ENCODE measurements at regions not wholly inside any gene's neighbourhood (a gene's known extent, or its start where the extent isn't known, plus 50 kb on each side); places are given as distances from the start of the nearest gene placed in this dataset.

DNA sequence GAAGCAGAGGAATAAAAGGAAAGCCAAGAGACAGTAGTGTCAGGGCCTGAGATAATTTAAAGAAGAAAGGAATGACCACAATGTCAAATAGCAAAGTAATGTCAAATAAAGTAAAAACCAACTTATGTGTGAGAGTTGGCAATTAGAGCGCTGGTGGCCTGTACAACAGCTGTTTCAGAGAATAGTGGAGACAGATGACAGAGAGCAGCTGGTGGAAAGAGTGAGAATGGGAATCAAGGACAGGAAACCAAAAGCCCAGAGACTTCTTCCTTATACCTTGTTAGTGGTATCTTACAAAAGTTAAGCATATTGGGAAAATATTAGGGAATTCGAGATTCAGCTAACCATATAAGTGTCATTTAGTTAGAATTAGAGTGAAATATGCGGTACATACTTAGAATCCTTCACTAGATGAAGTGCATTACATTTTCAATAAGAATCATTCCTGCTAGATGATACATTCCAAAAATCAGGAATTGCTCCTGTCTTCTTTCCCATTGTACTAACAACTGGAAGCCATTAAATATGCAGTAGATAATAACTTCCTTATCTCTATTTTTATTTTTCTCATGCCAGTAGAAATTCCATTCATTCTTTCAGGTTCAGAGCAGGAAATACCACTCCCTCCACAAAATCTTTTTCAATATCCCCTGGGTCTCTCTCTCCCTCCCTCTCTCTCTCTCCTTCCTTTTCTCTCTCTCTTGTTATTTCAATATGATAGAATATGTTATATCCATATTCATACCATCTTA lies 525.4 kb downstream of the CENPC start:
- Histone ChIP-seq H3K79me2 (ENCODE audit: insufficient read depth, low read length) (no peaks in the 10 kb centered on the region), H3K9me2 (replicated peaks; ENCODE audit: insufficient read depth, low read length) (no peaks in the 10 kb centered on the region), H4K20me1 (ENCODE audit: low read depth, low read length) (no peaks in the 10 kb centered on the region), H3K4me2 (ENCODE audit: low read depth, low read length, poor library complexity, severe bottlenecking) (no peak overlapping the region), H3K4me3 (ENCODE audit: insufficient read depth, low read length, poor library complexity, severe bottlenecking) (no peak overlapping the region), H3K9ac (ENCODE audit: low read length) (no peak overlapping the region), H3K36me3 (ENCODE audit: low read length) (no peaks in the 10 kb centered on the region), H3K27ac (ENCODE audit: low read depth, low read length) (no peak overlapping the region), H2AFZ (ENCODE audit: low read depth, low read length, severe bottlenecking) (no peak overlapping the region), H3K9me3 (ENCODE audit: insufficient read depth, low read length) (no peaks in the 10 kb centered on the region), H3K27me3 (ENCODE audit: low read length) (no peaks in the 10 kb centered on the region), H3F3A (ENCODE audit: insufficient read depth) (no peaks in the 10 kb centered on the region)
- no peak for TF ChIP-seq EZH2phosphoT487 (conservative IDR thresholded peaks at IDR 0.05; ENCODE audit: low read length)
- TF ChIP-seq, protein P1, sequence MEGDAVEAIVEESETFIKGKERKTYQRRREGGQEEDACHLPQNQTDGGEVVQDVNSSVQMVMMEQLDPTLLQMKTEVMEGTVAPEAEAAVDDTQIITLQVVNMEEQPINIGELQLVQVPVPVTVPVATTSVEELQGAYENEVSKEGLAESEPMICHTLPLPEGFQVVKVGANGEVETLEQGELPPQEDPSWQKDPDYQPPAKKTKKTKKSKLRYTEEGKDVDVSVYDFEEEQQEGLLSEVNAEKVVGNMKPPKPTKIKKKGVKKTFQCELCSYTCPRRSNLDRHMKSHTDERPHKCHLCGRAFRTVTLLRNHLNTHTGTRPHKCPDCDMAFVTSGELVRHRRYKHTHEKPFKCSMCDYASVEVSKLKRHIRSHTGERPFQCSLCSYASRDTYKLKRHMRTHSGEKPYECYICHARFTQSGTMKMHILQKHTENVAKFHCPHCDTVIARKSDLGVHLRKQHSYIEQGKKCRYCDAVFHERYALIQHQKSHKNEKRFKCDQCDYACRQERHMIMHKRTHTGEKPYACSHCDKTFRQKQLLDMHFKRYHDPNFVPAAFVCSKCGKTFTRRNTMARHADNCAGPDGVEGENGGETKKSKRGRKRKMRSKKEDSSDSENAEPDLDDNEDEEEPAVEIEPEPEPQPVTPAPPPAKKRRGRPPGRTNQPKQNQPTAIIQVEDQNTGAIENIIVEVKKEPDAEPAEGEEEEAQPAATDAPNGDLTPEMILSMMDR (IDR thresholded peaks at IDR 0.05; ENCODE audit: insufficient read depth, low read length, poor library complexity, severe bottlenecking), result no peak

DNA sequence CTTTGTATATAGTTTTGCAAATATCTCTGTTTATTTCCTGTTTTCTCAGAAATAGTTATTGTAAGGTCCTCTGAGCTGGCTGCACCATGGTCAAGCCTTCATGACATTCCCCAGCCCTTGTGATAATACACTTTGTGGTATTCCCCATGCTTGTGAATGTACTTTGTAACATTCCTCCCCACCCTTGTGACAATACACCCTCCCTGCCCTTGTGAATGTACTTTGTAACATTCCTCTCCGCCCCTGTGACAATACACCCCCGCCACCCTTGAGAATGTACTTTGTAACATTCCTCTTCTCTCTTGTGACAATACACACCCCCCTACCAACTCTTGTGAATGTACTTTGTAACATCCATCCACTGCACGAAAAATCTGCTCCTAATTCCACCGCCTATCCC lies 530.7 kb downstream of the CENPC start:
- Histone ChIP-seq H3K4me2 (ENCODE audit: low read depth, low read length, poor library complexity, severe bottlenecking) (no peak overlapping the region), H3K4me3 (ENCODE audit: insufficient read depth, low read length, poor library complexity, severe bottlenecking) (no peak overlapping the region), H3K9me2 (replicated peaks; ENCODE audit: insufficient read depth, low read length) (no peaks in the 10 kb centered on the region), H3K9ac (ENCODE audit: low read length) (no peak overlapping the region), H2AFZ (ENCODE audit: low read depth, low read length, severe bottlenecking) (no peak overlapping the region), H3K27me3 (ENCODE audit: low read length) (no peaks in the 10 kb centered on the region), H3K36me3 (ENCODE audit: low read length) (no peaks in the 10 kb centered on the region), H4K20me1 (ENCODE audit: low read depth, low read length) (no peaks in the 10 kb centered on the region), H3K79me2 (ENCODE audit: insufficient read depth, low read length) (no peaks in the 10 kb centered on the region), H3K9me3 (ENCODE audit: insufficient read depth, low read length) (no peaks in the 10 kb centered on the region), H3K27ac (ENCODE audit: low read depth, low read length) (no peak overlapping the region), H3F3A (ENCODE audit: insufficient read depth) (no peaks in the 10 kb centered on the region)
- no peak for TF ChIP-seq EZH2phosphoT487 (conservative IDR thresholded peaks at IDR 0.05; ENCODE audit: low read length)
- TF ChIP-seq, protein P1 (IDR thresholded peaks at IDR 0.05; ENCODE audit: insufficient read depth, low read length, poor library complexity, severe bottlenecking), result no peak

DNA sequence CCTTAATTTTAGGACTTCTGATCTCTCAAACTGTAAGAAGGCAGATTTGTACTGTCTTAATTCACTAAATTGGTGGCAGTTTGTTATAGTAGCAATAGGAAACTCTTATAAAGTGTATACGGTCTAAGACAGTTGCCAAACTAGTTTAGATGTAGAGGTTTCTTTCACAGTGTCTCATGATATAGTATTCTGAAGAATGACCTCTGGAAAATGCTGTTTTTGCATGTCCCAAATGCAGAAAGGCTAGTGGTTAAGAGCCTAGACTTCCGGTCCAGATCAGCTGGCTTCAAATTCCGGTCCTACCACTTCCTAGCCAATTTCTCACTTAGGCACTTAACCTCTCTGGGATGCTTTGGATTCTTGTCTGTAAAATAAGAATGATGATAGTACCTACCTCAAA lies 538.5 kb downstream of the CENPC start:
- Histone ChIP-seq H3F3A (ENCODE audit: insufficient read depth) (no peaks in the 10 kb centered on the region), H4K20me1 (ENCODE audit: low read depth, low read length) (no peaks in the 10 kb centered on the region), H2AFZ (ENCODE audit: low read depth, low read length, severe bottlenecking) (no peak overlapping the region), H3K27me3 (ENCODE audit: low read length) (no peaks in the 10 kb centered on the region), H3K79me2 (ENCODE audit: insufficient read depth, low read length) (no peaks in the 10 kb centered on the region), H3K4me3 (ENCODE audit: insufficient read depth, low read length, poor library complexity, severe bottlenecking) (no peak overlapping the region), H3K9ac (ENCODE audit: low read length) (no peak overlapping the region), H3K36me3 (ENCODE audit: low read length) (no peaks in the 10 kb centered on the region), H3K27ac (ENCODE audit: low read depth, low read length) (no peak overlapping the region), H3K4me2 (ENCODE audit: low read depth, low read length, poor library complexity, severe bottlenecking) (no peak overlapping the region), H3K9me3 (ENCODE audit: insufficient read depth, low read length) (no peaks in the 10 kb centered on the region), H3K9me2 (replicated peaks; ENCODE audit: insufficient read depth, low read length) (no peaks in the 10 kb centered on the region)
- TF ChIP-seq EZH2phosphoT487 (conservative IDR thresholded peaks at IDR 0.05; ENCODE audit: low read length), result no peak
- TF ChIP-seq, protein P1 (IDR thresholded peaks at IDR 0.05; ENCODE audit: insufficient read depth, low read length, poor library complexity, severe bottlenecking), result no peak

All from SU-DHL-6 (cell line).